Hepatocyte (in vitro differentiated cells): ENCODE measurements at regions not wholly inside any gene's neighbourhood (a gene's known extent, or its start where the extent isn't known, plus 50 kb on each side); places are given as distances from the start of the nearest gene placed in this dataset.

Experiments
- EZH2phosphoT487 ChIP-seq: fragments of 200-600 bp; sonication (generic); IDR thresholded peaks from one replicate; pipeline ENCODE4 v1.6.1; 2018; ENCODE audit warnings: antibody characterized with exemption, mild to moderate bottlenecking, low read depth, moderate library complexity; ENCODE audit not compliant: unreplicated experiment, severe bottlenecking
- TF ChIP-seq, protein P1 (sequence below): fragments of 200-600 bp; sonication (generic); IDR thresholded peaks from 2 replicates; pipeline ENCODE4 v1.5.1; 2016; ENCODE audit warnings: antibody characterized with exemption, mild to moderate bottlenecking; ENCODE audit not compliant: poor library complexity

DNA sequence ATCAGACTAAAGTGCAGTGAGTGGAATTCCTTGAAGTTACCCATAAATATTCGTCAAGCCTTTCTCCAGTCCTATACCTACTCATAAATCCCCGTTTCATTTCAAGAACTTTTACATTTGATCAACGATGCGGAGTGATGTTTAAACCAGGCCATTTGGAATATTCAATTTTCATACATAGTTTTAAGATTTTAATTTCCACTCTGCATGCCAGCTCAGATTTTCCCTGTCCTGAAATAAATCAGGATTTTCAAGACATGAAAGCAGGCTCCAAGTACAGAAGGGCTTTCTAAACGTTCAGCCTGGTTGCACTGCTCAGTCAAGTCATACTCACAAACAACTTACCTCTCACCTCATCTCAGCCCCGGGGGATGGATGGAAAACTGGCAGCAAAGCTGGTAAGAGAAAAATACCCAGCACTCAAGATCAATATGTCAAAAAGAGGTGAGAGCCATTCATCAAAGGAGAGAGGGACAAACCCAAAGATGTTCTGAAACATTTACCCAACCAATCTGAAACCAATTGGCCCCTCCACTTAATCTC lies 418.5 kb downstream of the PLPP3 start:
- no peak for TF ChIP-seq EZH2phosphoT487
- TF ChIP-seq, protein P1, sequence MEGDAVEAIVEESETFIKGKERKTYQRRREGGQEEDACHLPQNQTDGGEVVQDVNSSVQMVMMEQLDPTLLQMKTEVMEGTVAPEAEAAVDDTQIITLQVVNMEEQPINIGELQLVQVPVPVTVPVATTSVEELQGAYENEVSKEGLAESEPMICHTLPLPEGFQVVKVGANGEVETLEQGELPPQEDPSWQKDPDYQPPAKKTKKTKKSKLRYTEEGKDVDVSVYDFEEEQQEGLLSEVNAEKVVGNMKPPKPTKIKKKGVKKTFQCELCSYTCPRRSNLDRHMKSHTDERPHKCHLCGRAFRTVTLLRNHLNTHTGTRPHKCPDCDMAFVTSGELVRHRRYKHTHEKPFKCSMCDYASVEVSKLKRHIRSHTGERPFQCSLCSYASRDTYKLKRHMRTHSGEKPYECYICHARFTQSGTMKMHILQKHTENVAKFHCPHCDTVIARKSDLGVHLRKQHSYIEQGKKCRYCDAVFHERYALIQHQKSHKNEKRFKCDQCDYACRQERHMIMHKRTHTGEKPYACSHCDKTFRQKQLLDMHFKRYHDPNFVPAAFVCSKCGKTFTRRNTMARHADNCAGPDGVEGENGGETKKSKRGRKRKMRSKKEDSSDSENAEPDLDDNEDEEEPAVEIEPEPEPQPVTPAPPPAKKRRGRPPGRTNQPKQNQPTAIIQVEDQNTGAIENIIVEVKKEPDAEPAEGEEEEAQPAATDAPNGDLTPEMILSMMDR = no peak
